NCI-H2171 treated with DMSO at 0.1 percent for 48 hours (cell line): ENCODE measurements at regions not wholly inside any gene's neighbourhood (a gene's known extent, or its start where the extent isn't known, plus 50 kb on each side); places are given as distances from the start of the nearest gene placed in this dataset.

ENCODE experiments used
- DNase-seq: peaks from one replicate; lab custom pipeline; 2025; lab: John Stamatoyannopoulos, UW

DNA sequence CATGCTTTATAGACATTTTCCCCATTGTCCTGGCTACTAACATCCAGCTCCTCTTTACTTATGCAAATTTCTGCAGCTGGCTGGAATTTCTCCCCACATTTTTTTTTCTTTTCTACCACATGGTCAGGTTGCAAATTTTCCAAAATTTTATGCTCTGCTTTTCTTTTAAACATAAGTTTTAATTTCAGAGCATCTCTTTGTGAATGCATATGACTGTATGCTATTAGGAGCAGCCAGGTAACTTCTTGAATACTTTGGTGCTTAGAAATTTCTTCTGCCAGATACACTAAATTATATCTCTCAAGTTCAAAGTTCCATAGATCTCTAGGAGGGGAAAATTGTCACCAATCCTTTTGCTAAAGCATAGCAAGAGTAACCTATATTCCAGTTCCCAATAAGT, 365.9 kb downstream of the LRFN5 start:
- no peak for DNase-seq

DNA sequence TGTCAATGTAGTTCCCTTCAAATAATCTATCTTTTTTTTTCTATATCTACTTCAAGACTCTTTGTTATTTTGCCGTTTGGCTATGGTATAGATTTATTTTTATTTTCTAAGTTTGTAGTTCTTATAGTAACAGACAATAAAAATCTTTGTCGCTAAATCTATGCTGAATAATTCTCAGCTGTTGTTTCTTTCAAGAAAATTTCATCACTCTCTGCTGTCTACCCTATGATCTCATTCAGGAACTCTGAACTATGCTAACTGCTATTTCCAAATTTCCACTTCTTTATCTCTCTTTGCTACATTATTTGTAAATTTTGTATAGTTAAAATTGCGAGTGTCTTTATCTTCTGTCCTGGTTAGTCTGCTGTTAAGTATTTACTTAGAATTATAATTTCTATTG, 353.6 kb downstream of the LRFN5 start:
- DNase-seq, result no peak

DNA sequence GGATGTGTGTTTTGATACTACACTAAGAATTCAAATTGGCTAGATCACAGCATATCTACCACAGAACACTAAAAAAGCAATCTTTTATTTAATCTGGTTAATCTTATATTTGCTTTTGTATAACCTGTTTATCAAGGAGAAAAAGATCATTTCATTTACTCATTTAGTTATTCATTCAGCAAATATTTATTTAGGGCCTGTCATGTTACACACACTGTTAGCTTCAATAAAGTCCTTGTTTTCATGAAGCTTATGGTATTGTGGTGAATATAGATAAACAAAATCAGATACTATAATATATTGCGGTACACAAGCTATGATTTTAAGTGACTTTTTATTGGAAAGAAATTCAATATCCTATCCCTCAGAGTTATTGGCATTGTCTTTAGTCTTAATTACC, 350.8 kb downstream of the LRFN5 start:
- DNase-seq, result no peak
